GM18907 (cell line): ENCODE measurements at regions not wholly inside any gene's neighbourhood (a gene's known extent, or its start where the extent isn't known, plus 50 kb on each side); places are given as distances from the start of the nearest gene placed in this dataset.

Experiments
- ATAC-seq: cut with Tn5 transposase; IDR thresholded peaks from one replicate; pipeline ENCODE4 v1.9.1; 2021; ENCODE audit warnings: mild to moderate bottlenecking, moderate library complexity; ENCODE audit not compliant: unreplicated experiment

- ATAC-seq, result no peak
Measured at GRCh38 chr10:131744346-131744745, 156.5 kb upstream of the PPP2R2D start.

GRCh38 chr10:131745591-131745990, 155.2 kb upstream of the PPP2R2D start:
- no peak for ATAC-seq

GRCh38 chr10:131746241-131746711, 154.5 kb upstream of the PPP2R2D start:
- ATAC-seq, result no peak

GRCh38 chr10:131746785-131747184, 154.0 kb upstream of the PPP2R2D start:
- no peak for ATAC-seq

- no peak for ATAC-seq
Measured at GRCh38 chr10:131747251-131747650, 153.6 kb upstream of the PPP2R2D start.

GRCh38 chr10:131747791-131748190, 153.0 kb upstream of the PPP2R2D start:
- ATAC-seq, result no peak

- no peak for ATAC-seq
Measured at GRCh38 chr10:131748191-131748590, 152.6 kb upstream of the PPP2R2D start.

GRCh38 chr10:131748831-131749766, 151.7 kb upstream of the PPP2R2D start:
- no peak for ATAC-seq

GRCh38 chr10:131749767-131750142, 151.1 kb upstream of the PPP2R2D start:
- no peak for ATAC-seq

- ATAC-seq, result no peak
Measured at GRCh38 chr10:131750171-131750895, 150.5 kb upstream of the PPP2R2D start.

- ATAC-seq, result no peak
Measured at GRCh38 chr10:131750973-131751826, 149.6 kb upstream of the PPP2R2D start.

- ATAC-seq, result no peak
Measured at GRCh38 chr10:131751827-131752775, 148.7 kb upstream of the PPP2R2D start.

GRCh38 chr10:131753336-131753735, 147.5 kb upstream of the PPP2R2D start:
- ATAC-seq, result no peak

GRCh38 chr10:131755200-131755599, 145.6 kb upstream of the PPP2R2D start:
- no peak for ATAC-seq

GRCh38 chr10:131757285-131758058, 143.3 kb upstream of the PPP2R2D start:
- no peak for ATAC-seq

GRCh38 chr10:131758062-131758938, 142.5 kb upstream of the PPP2R2D start:
- ATAC-seq, result no peak

- no peak for ATAC-seq
Measured at GRCh38 chr10:131758939-131759301, 141.9 kb upstream of the PPP2R2D start.

- no peak for ATAC-seq
Measured at GRCh38 chr10:131759347-131759746, 141.5 kb upstream of the PPP2R2D start.
